D721Med (cell line): ENCODE measurements at regions not wholly inside any gene's neighbourhood (a gene's known extent, or its start where the extent isn't known, plus 50 kb on each side); places are given as distances from the start of the nearest gene placed in this dataset.
"Not testable (repeated sequence)": the region's sequence is repeated elsewhere in the genome, so short reads cannot be mapped to it uniquely, and the experiment has no call there.

ENCODE experiments used
- DNase-seq: peaks from one replicate; pipeline ENCODE4 v3.0.0; 2011; ENCODE audit warnings: low spot score; ENCODE audit not compliant: insufficient read length
- FAIRE-seq: peaks from 2 replicates; lab custom pipeline; 2011; peaks lifted over from hg19 to GRCh38; lab: Jason Lieb, UNC
- TF ChIP-seq, protein P1 (sequence below): IDR thresholded peaks from 2 replicates; pipeline ENCODE4 v1.5.1; 2012; ENCODE audit warnings: mild to moderate bottlenecking, control low read depth; ENCODE audit not compliant: insufficient read depth; ENCODE audit errors: missing control alignments

DNA sequence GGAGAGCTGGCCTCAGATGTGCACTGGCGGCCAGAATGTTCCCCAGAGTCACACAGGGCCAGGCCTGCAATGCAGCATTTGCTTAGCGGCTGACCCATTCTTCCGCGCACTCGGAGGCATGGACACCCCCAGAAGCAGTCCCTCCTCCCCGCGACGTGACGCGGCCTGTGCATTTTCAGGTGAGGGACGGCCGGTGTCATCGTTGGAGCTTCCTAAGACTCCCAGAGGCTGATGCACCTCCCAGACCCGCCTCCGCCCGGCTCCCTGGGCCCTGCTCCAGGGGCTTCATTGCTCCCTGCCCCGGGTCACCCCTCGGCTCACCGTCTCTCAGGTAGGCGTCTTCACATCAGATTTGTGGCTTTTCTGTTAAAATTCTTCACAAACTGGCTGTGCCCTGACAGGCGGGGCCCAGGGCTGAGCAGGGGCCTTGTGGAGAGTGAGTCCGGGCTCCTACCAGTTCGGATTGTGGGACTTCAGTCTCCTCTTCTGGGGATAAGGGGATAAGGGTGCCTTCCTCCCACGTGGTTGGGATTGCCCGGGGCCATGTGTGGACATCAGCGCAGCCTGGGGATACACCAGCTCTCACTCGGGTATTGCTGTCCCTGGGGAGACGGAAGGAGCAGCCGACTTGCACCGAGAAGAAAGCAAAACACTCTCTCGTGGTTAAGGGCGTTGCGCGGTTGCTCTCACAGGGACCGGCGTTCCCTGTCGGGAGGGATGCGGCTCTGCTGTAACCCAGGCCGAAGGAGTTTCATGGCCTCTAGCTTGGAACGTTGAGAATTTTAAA is 249.1 kb downstream of the ADGRD1 start:
- TF ChIP-seq, protein P1, sequence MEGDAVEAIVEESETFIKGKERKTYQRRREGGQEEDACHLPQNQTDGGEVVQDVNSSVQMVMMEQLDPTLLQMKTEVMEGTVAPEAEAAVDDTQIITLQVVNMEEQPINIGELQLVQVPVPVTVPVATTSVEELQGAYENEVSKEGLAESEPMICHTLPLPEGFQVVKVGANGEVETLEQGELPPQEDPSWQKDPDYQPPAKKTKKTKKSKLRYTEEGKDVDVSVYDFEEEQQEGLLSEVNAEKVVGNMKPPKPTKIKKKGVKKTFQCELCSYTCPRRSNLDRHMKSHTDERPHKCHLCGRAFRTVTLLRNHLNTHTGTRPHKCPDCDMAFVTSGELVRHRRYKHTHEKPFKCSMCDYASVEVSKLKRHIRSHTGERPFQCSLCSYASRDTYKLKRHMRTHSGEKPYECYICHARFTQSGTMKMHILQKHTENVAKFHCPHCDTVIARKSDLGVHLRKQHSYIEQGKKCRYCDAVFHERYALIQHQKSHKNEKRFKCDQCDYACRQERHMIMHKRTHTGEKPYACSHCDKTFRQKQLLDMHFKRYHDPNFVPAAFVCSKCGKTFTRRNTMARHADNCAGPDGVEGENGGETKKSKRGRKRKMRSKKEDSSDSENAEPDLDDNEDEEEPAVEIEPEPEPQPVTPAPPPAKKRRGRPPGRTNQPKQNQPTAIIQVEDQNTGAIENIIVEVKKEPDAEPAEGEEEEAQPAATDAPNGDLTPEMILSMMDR, result no peak
- FAIRE-seq (no peak), DNase-seq (no peak)

GRCh38 chr12:131203666-131204415 is 250.1 kb downstream of the ADGRD1 start:
- DNase-seq (no peak), FAIRE-seq (no peak)
- TF ChIP-seq, protein P1, result no peak

GRCh38 chr12:131204416-131205274 is 250.9 kb downstream of the ADGRD1 start:
- FAIRE-seq (no peak), DNase-seq (no peak)
- TF ChIP-seq, protein P1, result no peak

DNA sequence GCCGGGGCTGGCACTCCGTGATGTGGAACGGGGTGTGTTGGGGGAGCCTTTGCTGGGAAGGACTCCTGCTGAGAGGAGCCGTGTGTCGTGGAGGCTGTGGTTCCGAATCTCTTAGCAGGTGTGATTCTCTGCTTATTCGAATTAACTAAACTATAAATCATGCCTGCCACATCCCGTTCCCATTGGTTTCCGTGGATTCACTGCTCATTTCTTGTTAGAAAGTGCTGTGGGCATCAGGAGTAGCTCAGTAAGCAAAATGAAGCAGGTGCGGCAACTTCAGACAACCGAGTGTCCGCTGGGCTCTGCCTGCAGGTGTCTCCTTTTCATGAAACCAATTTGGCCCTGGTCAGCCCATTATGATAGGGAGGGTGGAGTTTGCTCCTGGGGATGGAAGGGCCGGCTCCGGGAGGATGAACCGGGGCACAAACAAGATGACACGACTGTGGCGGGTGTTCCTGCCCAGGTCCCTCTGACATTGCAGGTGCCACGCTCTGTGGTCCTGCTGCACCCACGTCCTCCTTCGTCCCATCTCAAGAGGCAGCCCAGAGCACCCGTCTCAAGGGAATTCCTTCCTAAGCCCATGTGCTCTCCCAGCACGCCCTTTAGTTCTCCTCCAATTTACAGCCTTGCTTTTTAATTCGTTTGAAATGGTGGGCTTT is 251.7 kb downstream of the ADGRD1 start:
- not testable (repeated sequence) for FAIRE-seq, DNase-seq

DNA sequence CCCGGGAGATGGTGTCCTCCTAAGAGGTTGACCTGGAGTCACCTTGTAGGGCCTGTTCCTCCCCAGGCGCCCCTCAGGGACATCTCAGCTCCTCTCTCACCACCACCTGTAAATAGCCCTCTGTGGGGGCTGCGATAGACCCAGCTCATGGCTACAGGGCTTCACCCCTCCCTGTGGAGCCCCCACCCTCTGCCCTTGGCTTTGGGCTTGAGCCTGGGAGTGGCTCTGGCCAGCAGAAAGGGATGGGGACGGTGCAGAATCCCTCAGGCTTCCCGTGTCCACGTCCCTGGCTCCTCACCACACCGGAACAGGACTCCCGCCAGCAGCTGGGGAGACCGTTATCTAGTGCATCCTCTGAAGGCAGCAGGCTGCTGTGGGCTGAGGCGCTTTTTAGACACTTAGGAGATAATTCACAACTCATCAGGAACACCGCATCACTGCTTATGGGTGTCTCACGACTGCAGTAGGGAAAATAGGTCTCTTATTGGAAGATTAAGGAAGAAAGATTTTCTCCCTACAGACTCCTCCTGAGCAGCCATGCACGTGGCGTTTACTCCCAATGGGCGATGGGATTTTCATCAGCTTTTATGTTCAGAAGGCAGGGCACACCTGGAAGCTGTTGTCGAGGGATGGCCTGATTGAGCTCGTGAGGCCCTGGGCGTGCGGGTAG is 253.1 kb downstream of the ADGRD1 start:
- not testable (repeated sequence) for DNase-seq, FAIRE-seq

- DNase-seq, FAIRE-seq: not testable (repeated sequence)
These were observed 253.6 kb downstream of the ADGRD1 start for GRCh38 chr12:131207300-131207660.

DNA sequence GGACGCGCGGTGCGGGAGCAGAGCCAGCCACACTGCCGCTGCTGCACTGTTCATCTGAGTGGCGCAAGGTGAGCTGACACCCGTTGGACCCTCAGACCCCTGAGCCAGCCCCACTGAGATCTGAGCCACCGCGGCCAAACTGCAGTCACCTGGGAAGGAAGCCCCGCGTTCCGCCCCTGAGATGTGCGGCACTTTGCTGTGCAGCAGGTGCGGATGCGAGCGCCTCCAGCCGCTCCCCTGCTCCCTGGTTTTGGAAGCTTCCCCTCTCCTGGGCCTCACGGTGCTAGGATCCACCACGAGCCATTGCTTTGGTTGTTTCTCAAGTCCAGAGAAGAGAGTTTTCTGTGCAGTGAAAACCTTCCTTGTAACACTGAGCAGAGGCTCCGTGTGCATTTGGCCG is 254.1 kb downstream of the ADGRD1 start:
- DNase-seq, FAIRE-seq: not testable (repeated sequence)

- TF ChIP-seq, protein P1, result no peak
- DNase-seq (no peak), FAIRE-seq (no peak)
These were observed 254.7 kb downstream of the ADGRD1 start for GRCh38 chr12:131208425-131208824.
